MM.1S (cell line): ENCODE measurements at regions not wholly inside any gene's neighbourhood (a gene's known extent, or its start where the extent isn't known, plus 50 kb on each side); places are given as distances from the start of the nearest gene placed in this dataset.

Experiments
- CTCF ChIP-seq: fragments of 300-600 bp; sonication (generic); IDR thresholded peaks from 2 replicates; pipeline ENCODE4 v1.5.1; 2016; ENCODE audit warnings: antibody characterized with exemption, low read length, mixed read lengths
- EZH2phosphoT487 ChIP-seq: fragments of 300-600 bp; sonication (generic); IDR thresholded peaks from 2 replicates; pipeline ENCODE4 v1.6.1; 2018; ENCODE audit warnings: antibody characterized with exemption, low read length

GRCh38 chr13:85174291-85174690 lies 624.9 kb downstream of the SLITRK6 start:
- no peak for TF ChIP-seq CTCF
- no peak for TF ChIP-seq EZH2phosphoT487
